Vagina (tissue), 2 donors: ENCODE measurements at regions not wholly inside any gene's neighbourhood (a gene's known extent, or its start where the extent isn't known, plus 50 kb on each side); places are given as distances from the start of the nearest gene placed in this dataset.
A peak's percentile ranks its signal among the peaks of the same experiment; 100 is the strongest.

Experiments
- DNase-seq, 2 donors: peaks; one replicate each; pipeline ENCODE4 v3.0.0-alpha.2; 2017; ENCODE audit errors: extremely low spot score in 2 of 2
- H3K27ac ChIP-seq: fragments of 200-600 bp; sonication (generic); one replicate; pipeline ENCODE4 v1.5.1; 2019
- H3K27me3 ChIP-seq: fragments of 200-600 bp; sonication (generic); one replicate; pipeline ENCODE4 v1.5.1; 2019
- H3K36me3 ChIP-seq, 2 donors: fragments of 200-600 bp; sonication (generic); one replicate each; pipeline ENCODE4 v1.5.1; 2017 to 2019
- H3K4me1 ChIP-seq: fragments of 200-600 bp; sonication (generic); one replicate; pipeline ENCODE4 v1.5.1; 2019
- H3K4me3 ChIP-seq, 2 donors: fragments of 200-600 bp; sonication (generic); 1 replicate in 1 of 2; 2 replicates in 1 of 2; pipeline ENCODE4 v1.5.1; 2016 to 2019
- H3K9me3 ChIP-seq: fragments of 200-600 bp; sonication (generic); one replicate; pipeline ENCODE4 v1.5.1; 2019
- CTCF ChIP-seq, 3 experiments: fragments of 450-650 bp in 2 of 3; fragments of 200-600 bp in 1 of 3; sonication (generic) in 1 of 3; IDR thresholded peaks; one replicate each; pipeline ENCODE4 v1.5.1; 2017 to 2019; ENCODE audit warnings: antibody characterized with exemption in 3 of 3, mild to moderate bottlenecking in 2 of 3, moderate library complexity in 2 of 3
- POLR2A ChIP-seq, 2 donors: fragments of 450-650 bp; IDR thresholded peaks; one replicate each; pipeline ENCODE4 v1.6.1; 2017; ENCODE audit warnings: antibody characterized with exemption in 2 of 2, mild to moderate bottlenecking in 2 of 2, moderate library complexity in 2 of 2
- POLR2AphosphoS5 ChIP-seq, 2 donors: sonication (generic); formaldehyde crosslinking; IDR thresholded peaks; one replicate each; pipeline ENCODE4 v1.9.0; 2017; ENCODE audit warnings: antibody characterized with exemption in 2 of 2, mild to moderate bottlenecking in 2 of 2, low read depth in 1 of 2; ENCODE audit not compliant: insufficient read depth in 1 of 2
- intact Hi-C: fragments of 100-400 bp; cut with DNase I; formaldehyde crosslinking; loops from one replicate; pipeline ENCODE4 v1.15.1; 2023

GRCh38 chr22:48090332-48090672 lies 1327.9 kb downstream of the TBC1D22A start:
- no peaks in the 10 kb centered on the region for H3K9me3 ChIP-seq
- no peaks in the 10 kb centered on the region for H3K36me3 ChIP-seq
- H3K27me3 ChIP-seq, result no peaks in the 10 kb centered on the region
- peak overlapping the region in 1 of 2 donors; percentile 23 for H3K4me3 ChIP-seq
- H3K4me1 ChIP-seq, result peaks cover 33% of the 10 kb centered on the region
- peak overlapping the region; percentile 23 for H3K27ac ChIP-seq
- DNase-seq, result no peak
- intact Hi-C loops, result no loop called here
- TF ChIP-seq POLR2A (IDR thresholded peaks at IDR 0.05) (no peak), CTCF (IDR thresholded peaks at IDR 0.05) (no peak), POLR2AphosphoS5 (IDR thresholded peaks at IDR 0.05; ENCODE audit: insufficient read depth in 1 of 2, low read depth in 1 of 2) (no peak)

- Histone ChIP-seq H3K9me3 (no peaks in the 10 kb centered on the region), H3K27me3 (no peaks in the 10 kb centered on the region), H3K4me1 (peaks cover 33% of the 10 kb centered on the region), H3K4me3 (peak overlapping the region in 1 of 2 donors; percentile 23), H3K36me3 (no peaks in the 10 kb centered on the region), H3K27ac (peak overlapping the region; percentile 23)
- TF ChIP-seq POLR2A (IDR thresholded peaks at IDR 0.05) (no peak), POLR2AphosphoS5 (IDR thresholded peaks at IDR 0.05; ENCODE audit: insufficient read depth in 1 of 2, low read depth in 1 of 2) (peak; percentile 49 to 81)
- DNase-seq, result no peak
- intact Hi-C loops, result no loop called here
These were observed 1327.3 kb downstream of the TBC1D22A start for GRCh38 chr22:48089601-48090331.

- intact Hi-C loops, result no loop called here
- H3K36me3 ChIP-seq, result no peaks in the 10 kb centered on the region
- H3K27me3 ChIP-seq, result no peaks in the 10 kb centered on the region
- H3K27ac ChIP-seq, result peak overlapping the region; percentile 23
- no peaks in the 10 kb centered on the region for H3K9me3 ChIP-seq
- no peak overlapping the region for H3K4me3 ChIP-seq
- TF ChIP-seq POLR2A (IDR thresholded peaks at IDR 0.05) (no peak), CTCF (IDR thresholded peaks at IDR 0.05) (no peak), POLR2AphosphoS5 (IDR thresholded peaks at IDR 0.05; ENCODE audit: insufficient read depth in 1 of 2, low read depth in 1 of 2) (no peak)
- DNase-seq, result no peak
- peaks cover 33% of the 10 kb centered on the region for H3K4me1 ChIP-seq
These were observed 1326.6 kb downstream of the TBC1D22A start for GRCh38 chr22:48088926-48089536.

- Histone ChIP-seq H3K9me3 (no peaks in the 10 kb centered on the region), H3K4me3 (no peak overlapping the region), H3K27ac (no peak overlapping the region), H3K27me3 (no peaks in the 10 kb centered on the region), H3K4me1 (peaks cover 26% of the 10 kb centered on the region), H3K36me3 (no peaks in the 10 kb centered on the region)
- DNase-seq, result no peak
- TF ChIP-seq POLR2AphosphoS5 (IDR thresholded peaks at IDR 0.05; ENCODE audit: insufficient read depth in 1 of 2, low read depth in 1 of 2), result no peak
- TF ChIP-seq POLR2A (IDR thresholded peaks at IDR 0.05), result no peak
- TF ChIP-seq CTCF (IDR thresholded peaks at IDR 0.05), result no peak
- intact Hi-C loops, result no loop called here
These were observed 1325.8 kb downstream of the TBC1D22A start for GRCh38 chr22:48088251-48088650.

- no peaks in the 10 kb centered on the region for H3K27me3 ChIP-seq
- H3K27ac ChIP-seq, result no peak overlapping the region
- H3K36me3 ChIP-seq, result no peaks in the 10 kb centered on the region
- no peak overlapping the region for H3K4me3 ChIP-seq
- H3K9me3 ChIP-seq, result no peaks in the 10 kb centered on the region
- intact Hi-C loops, result no loop called here
- no peak for DNase-seq
- H3K4me1 ChIP-seq, result peaks cover 23% of the 10 kb centered on the region
- TF ChIP-seq CTCF (IDR thresholded peaks at IDR 0.05), result no peak
- TF ChIP-seq POLR2A (IDR thresholded peaks at IDR 0.05), result no peak
- TF ChIP-seq POLR2AphosphoS5 (IDR thresholded peaks at IDR 0.05; ENCODE audit: insufficient read depth in 1 of 2, low read depth in 1 of 2), result no peak
These were observed 1323.6 kb downstream of the TBC1D22A start for GRCh38 chr22:48085901-48086645.
